Thyroid gland (tissue), 4 donors: ENCODE measurements at regions not wholly inside any gene's neighbourhood (a gene's known extent, or its start where the extent isn't known, plus 50 kb on each side); places are given as distances from the start of the nearest gene placed in this dataset.

Experiments used
- CTCF ChIP-seq, 6 experiments: fragments of 200-600 bp in 3 of 6; fragments of 450-650 bp in 3 of 6; sonication (generic) in 3 of 6; IDR thresholded peaks; one replicate each; pipeline ENCODE4 v1.5.1; 2016 to 2019; ENCODE audit warnings: antibody characterized with exemption in 6 of 6, mild to moderate bottlenecking in 2 of 6, inconsistent platforms in 1 of 6, moderate library complexity in 1 of 6
- POLR2A ChIP-seq, 2 donors: fragments of 450-650 bp; IDR thresholded peaks; one replicate each; pipeline ENCODE4 v1.6.1; 2017; ENCODE audit warnings: antibody characterized with exemption in 2 of 2, mild to moderate bottlenecking in 2 of 2, moderate library complexity in 1 of 2

- no peak for TF ChIP-seq CTCF (IDR thresholded peaks at IDR 0.05)
- no peak for TF ChIP-seq POLR2A (IDR thresholded peaks at IDR 0.05)
Measured at GRCh38 chr3:180835501-180835900, 77.0 kb upstream of the FXR1 start.
